GM21619 (cell line): ENCODE measurements at regions not wholly inside any gene's neighbourhood (a gene's known extent, or its start where the extent isn't known, plus 50 kb on each side); places are given as distances from the start of the nearest gene placed in this dataset.
"Not testable (repeated sequence)": the region's sequence is repeated elsewhere in the genome, so short reads cannot be mapped to it uniquely, and the experiment has no call there.

ENCODE experiments used
- ATAC-seq: cut with Tn5 transposase; IDR thresholded peaks from one replicate; pipeline ENCODE4 v1.9.1; 2021; ENCODE audit not compliant: unreplicated experiment

DNA sequence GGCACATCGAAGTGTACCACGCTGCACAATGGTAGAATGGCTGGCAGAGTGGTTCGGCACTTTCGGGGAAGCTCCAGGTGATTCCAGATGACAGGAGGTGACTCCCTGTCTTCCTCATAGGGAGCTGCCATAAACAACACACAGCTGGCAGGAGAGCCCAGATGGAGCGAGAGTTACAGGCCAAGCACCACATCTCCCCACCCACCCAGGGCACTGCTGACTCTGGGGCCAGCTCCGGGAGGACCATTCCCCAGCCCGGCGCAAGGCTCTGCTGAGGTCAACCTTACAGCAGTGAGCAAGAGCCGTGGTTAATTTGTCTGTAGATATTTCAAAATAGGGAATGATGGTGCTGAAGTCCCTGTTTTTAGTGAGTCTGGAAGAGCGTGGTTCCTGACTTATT lies 78.8 kb upstream of the HMGXB4 start:
- no peak for ATAC-seq

GRCh38 chr22:35183917-35184316 lies 73.4 kb upstream of the HMGXB4 start:
- ATAC-seq = no peak

GRCh38 chr22:35186492-35186891 lies 70.8 kb upstream of the HMGXB4 start:
- ATAC-seq = no peak

DNA sequence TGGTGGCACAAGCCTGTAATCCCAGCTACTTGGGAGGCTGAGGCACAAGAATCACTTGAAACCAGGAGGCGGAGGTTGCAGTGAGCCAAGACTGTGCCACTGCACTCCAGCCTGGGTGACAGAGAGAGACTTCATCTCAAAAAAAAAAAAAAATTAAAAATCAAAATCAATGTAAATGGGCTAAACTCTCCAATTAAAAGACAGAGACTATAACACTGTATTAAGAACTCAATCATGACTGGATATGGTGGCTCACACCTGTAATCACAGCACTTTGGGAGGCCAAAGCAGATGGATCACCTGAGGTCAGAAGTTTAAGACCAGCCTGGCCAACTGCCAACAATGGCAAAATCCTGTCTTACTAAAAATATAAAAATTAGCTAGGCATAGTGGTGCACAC lies 68.4 kb upstream of the HMGXB4 start:
- ATAC-seq = not testable (repeated sequence)

- no peak for ATAC-seq
Measured at GRCh38 chr22:35189559-35189958, 67.7 kb upstream of the HMGXB4 start.

GRCh38 chr22:35191412-35191811 lies 65.9 kb upstream of the HMGXB4 start:
- no peak for ATAC-seq

DNA sequence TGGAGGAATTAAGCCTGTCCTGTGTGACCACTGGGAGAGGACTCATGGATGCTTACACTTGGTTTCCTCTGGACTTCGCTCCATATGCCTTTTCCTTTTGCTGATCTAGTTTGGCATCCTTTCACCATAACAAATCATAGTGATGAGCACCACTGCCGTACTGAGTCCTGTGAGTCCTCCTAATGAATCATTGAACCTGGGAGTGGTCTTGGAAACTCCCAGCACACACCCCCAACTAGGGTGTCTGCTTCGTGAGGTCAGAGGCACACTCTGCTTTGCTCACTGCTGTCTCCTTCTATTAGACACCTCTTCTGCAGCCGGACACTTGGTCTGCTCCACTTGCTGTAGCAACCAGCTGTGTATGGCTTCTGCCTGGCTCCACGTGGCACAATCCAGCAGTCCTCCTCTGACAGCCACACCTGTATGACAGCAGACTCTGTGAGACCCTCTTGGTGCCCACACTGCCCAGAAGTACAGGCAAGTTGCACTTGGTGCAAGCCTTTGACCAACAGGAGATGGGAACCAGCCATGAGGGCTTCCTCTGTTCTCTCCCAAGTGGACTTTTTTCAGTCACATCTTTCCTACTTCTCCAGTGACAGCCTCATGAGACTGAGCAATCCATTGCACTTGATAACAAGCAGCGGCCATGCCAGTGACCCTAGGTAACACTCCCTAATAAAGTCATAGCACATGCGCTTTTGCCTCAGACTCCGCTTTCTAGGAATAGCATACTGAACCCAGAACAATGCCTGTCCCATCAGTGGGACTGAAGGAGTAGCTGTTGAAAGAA lies 65.0 kb upstream of the HMGXB4 start:
- ATAC-seq = no peak

GRCh38 chr22:35195226-35195625 lies 62.1 kb upstream of the HMGXB4 start:
- no peak for ATAC-seq

- no peak for ATAC-seq
Measured at GRCh38 chr22:35195821-35196220, 61.5 kb upstream of the HMGXB4 start.

GRCh38 chr22:35197071-35197470 lies 60.2 kb upstream of the HMGXB4 start:
- no peak for ATAC-seq

DNA sequence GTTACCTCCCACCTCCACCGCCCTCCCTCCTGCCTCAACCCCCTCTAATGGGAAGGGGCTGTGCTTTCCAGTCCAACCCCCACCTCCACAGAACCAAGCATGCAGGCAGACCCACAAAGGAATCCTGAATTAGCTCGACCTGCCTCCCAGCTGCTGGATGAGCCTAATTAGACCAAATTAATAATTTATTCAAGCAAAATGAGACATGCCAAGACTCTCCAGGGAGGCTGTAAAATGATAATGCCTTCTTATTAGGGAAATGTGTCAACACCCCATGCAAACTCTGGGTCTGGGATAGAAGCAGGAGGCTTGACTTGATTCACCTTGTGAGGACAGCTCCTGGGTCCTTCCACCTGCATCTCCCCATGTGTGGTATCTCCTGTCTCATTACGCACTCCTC lies 59.4 kb upstream of the HMGXB4 start:
- ATAC-seq = no peak

GRCh38 chr22:35198738-35199137 lies 58.6 kb upstream of the HMGXB4 start:
- no peak for ATAC-seq

DNA sequence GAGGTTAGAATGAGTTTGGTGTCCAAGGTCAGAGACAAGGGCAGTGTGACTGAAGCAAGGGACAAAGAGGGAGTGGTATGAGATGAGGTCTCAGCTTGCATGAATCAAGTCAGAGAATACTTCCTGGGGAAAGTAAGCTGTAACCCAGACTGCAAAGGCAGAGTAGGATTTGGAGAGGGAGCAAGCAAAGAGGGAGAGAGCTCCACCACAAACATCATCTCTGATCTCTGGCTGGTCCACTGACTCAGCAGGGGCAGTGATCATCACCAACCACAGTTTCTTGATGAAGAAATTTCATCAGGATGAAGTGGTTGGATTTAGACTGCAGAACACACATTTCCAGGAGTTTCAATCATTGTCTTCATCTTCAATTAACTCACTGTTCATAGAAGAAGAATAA lies 54.9 kb upstream of the HMGXB4 start:
- no peak for ATAC-seq

- no peak for ATAC-seq
Measured at GRCh38 chr22:35203583-35203982, 53.7 kb upstream of the HMGXB4 start.

DNA sequence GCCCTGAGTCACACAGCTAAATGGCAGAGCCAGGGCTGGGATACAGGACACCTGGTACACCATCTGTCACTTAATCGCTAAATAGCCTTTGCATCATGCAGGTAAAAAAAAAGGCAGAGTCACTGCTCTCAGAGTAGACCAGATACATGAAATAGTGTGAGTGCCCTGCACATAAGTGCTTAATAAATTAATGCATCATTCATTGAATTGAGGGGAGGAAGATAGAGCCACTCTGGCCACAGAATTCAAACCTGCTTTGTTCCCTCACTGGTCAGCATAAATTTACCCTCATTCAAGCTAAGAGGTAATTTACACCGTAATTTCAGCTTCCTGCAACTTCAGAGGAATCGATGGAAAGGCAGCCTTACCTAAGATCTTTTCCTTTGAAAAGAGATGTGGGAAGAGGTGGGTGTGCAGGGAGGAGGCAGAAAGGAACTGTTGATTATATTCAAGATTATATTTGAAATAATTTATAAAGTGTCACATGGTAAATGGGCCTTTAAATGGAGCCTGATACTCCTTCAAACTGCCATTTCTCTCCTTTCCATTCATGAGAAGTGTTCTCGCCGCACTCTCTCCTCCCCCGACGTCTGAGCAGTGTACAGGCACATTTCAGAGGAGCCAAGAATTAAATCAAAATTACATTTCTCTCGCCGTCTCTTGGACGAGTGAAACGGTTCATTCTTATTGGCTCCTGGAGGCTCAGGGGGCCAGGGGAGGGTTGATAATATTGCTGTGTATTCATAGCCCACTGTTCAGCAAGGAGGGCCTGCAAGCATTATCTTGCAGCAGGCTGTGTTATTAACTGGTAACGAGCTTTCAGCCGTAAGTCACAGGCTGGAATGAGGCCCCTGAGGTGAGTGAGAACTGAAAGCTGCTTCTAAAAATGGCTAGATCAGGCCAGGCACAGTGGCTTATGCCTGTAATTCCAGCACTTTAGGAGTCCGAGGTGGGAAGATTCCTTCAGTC lies 52.2 kb upstream of the HMGXB4 start:
- ATAC-seq = no peak

DNA sequence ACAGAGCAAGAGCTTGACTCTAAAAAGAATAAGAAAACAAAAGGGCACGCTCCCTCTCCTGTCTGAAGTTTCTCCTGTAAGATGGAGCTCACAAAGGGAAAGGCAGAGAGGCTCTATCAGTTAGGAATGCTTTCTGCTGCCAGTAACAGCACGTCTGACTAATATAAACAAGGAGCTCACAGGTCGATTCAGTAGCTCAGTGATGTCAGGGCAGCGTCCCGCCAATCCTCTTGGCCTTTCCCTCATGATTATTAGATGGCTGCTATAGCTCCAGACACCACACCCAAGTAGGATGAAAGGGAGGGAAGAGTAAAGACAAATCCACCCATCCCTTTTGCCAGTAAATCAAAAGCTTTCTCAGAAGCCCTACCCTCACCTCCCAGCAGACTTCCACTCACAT lies 51.3 kb upstream of the HMGXB4 start:
- no peak for ATAC-seq

- ATAC-seq = no peak
Measured at GRCh38 chr22:35206889-35207288, 50.4 kb upstream of the HMGXB4 start.
